Upper lobe of left lung (tissue), 4 donors: ENCODE measurements at regions not wholly inside any gene's neighbourhood (a gene's known extent, or its start where the extent isn't known, plus 50 kb on each side); places are given as distances from the start of the nearest gene placed in this dataset.

Experiments
- POLR2A ChIP-seq, 4 donors: fragments of 450-650 bp; IDR thresholded peaks; one replicate each; pipeline ENCODE4 v1.5.1; 2016 to 2017; ENCODE audit warnings: antibody characterized with exemption in 4 of 4, mild to moderate bottlenecking in 2 of 4
- TF ChIP-seq, protein P1 (sequence below), 6 experiments: fragments of 450-650 bp in 4 of 6; fragments of 200-600 bp in 2 of 6; sonication (generic) in 2 of 6; IDR thresholded peaks; one replicate each; pipeline ENCODE4 v1.5.1; 2016 to 2019; ENCODE audit warnings: antibody characterized with exemption in 6 of 6

DNA sequence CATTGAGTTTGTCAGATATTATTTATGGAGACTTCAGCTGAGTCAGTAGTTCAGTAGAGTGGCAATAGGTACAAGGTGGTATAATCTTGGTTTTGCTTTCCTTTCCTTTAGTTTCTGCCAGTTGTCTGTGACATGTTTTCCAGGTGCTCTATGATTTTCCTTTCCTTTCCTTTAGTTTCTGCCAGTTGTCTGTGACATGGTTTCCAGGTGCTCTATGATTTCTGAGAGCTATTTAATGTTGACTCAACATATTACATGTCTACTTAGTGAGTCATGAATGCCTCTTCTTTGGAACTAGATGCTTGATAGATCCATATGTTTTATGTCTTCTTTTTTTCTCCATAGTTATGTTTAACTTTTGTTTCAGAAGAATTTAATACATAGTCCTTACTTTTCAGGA, 186.4 kb upstream of the DEFB112 start:
- TF ChIP-seq, protein P1, sequence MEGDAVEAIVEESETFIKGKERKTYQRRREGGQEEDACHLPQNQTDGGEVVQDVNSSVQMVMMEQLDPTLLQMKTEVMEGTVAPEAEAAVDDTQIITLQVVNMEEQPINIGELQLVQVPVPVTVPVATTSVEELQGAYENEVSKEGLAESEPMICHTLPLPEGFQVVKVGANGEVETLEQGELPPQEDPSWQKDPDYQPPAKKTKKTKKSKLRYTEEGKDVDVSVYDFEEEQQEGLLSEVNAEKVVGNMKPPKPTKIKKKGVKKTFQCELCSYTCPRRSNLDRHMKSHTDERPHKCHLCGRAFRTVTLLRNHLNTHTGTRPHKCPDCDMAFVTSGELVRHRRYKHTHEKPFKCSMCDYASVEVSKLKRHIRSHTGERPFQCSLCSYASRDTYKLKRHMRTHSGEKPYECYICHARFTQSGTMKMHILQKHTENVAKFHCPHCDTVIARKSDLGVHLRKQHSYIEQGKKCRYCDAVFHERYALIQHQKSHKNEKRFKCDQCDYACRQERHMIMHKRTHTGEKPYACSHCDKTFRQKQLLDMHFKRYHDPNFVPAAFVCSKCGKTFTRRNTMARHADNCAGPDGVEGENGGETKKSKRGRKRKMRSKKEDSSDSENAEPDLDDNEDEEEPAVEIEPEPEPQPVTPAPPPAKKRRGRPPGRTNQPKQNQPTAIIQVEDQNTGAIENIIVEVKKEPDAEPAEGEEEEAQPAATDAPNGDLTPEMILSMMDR (IDR thresholded peaks at IDR 0.05): no peak
- no peak for TF ChIP-seq POLR2A (IDR thresholded peaks at IDR 0.05)
